ENCODE measurements at regions not wholly inside any gene's neighbourhood (a gene's known extent, or its start where the extent isn't known, plus 50 kb on each side); places are given as distances from the start of the nearest gene placed in this dataset.

GRCh38 chr16:85422632-85423550 is 190.2 kb upstream of the GSE1 start (continued):
- peak; percentile 97 for TF ChIP-seq HDAC1 (CRISPR knock-in tag; IDR thresholded peaks at IDR 0.05)
- no peak for TF ChIP-seq NFYC (CRISPR knock-in tag; IDR thresholded peaks at IDR 0.05)
- TF ChIP-seq FOXJ3 (CRISPR knock-in tag; IDR thresholded peaks at IDR 0.05; ENCODE audit: borderline replicate concordance), result peak; percentile 99
- peak; percentile 87 for TF ChIP-seq TEAD3 (CRISPR knock-in tag; optimal IDR thresholded peaks at IDR 0.05; ENCODE audit: borderline replicate concordance)
- TF ChIP-seq HMGXB4 (CRISPR knock-in tag; IDR thresholded peaks at IDR 0.05; ENCODE audit: borderline replicate concordance in 1 of 2, low read depth in 1 of 2), result peak; percentile 79 to 94
- TF ChIP-seq ZNF407 (CRISPR knock-in tag; IDR thresholded peaks at IDR 0.05; ENCODE audit: not compliant biosample characterization), result peak; percentile 89
- TF ChIP-seq ZNF646 (CRISPR knock-in tag; IDR thresholded peaks at IDR 0.05), result no peak
- TF ChIP-seq ZBTB14 (CRISPR knock-in tag; IDR thresholded peaks at IDR 0.05), result peak; percentile 53; the same call in 1 of the 2 replicates
- TF ChIP-seq FOSL2 (CRISPR knock-in tag; IDR thresholded peaks at IDR 0.05), result peak; percentile 87
